Uterus (tissue), 3 donors: ENCODE measurements at regions not wholly inside any gene's neighbourhood (a gene's known extent, or its start where the extent isn't known, plus 50 kb on each side); places are given as distances from the start of the nearest gene placed in this dataset.

Experiments
- DNase-seq, 2 donors: peaks; one replicate each; pipeline ENCODE4 v3.0.0-alpha.2; 2019 to 2020
- H3K27ac ChIP-seq, 2 donors: fragments of 200-600 bp; sonication (generic); 1 replicate in 1 of 2; 2 replicates in 1 of 2; pipeline ENCODE4 v1.5.1; 2016 to 2018
- H3K27me3 ChIP-seq, 2 donors: fragments of 200-600 bp; sonication (generic); one replicate each; pipeline ENCODE4 v1.5.1; 2018 to 2019; ENCODE audit warnings: control low read depth in 1 of 2
- H3K36me3 ChIP-seq, 2 donors: fragments of 200-600 bp; sonication (generic); one replicate each; pipeline ENCODE4 v1.5.1; 2019; ENCODE audit warnings: control low read depth in 1 of 2
- H3K4me1 ChIP-seq, 2 donors: fragments of 200-600 bp; sonication (generic); one replicate each; pipeline ENCODE4 v1.5.1; 2018 to 2019; ENCODE audit warnings: control low read depth in 1 of 2
- H3K4me3 ChIP-seq, 2 donors: fragments of 200-600 bp; sonication (generic); 1 replicate in 1 of 2; 2 replicates in 1 of 2; pipeline ENCODE4 v1.5.1; 2018 to 2019; ENCODE audit warnings: mild to moderate bottlenecking in 1 of 2
- H3K9me3 ChIP-seq, 2 donors: fragments of 200-600 bp; sonication (generic); one replicate each; pipeline ENCODE4 v1.5.1; 2019; ENCODE audit warnings: control low read depth in 1 of 2
- CTCF ChIP-seq, 4 experiments: fragments of 200-600 bp in 2 of 4; fragments of 450-650 bp in 2 of 4; sonication (generic) in 2 of 4; IDR thresholded peaks; one replicate each; pipeline ENCODE4 v1.5.1; 2016 to 2019; ENCODE audit warnings: antibody characterized with exemption in 4 of 4, mild to moderate bottlenecking in 2 of 4, moderate library complexity in 1 of 4
- POLR2A ChIP-seq, 2 donors: fragments of 450-650 bp; IDR thresholded peaks; one replicate each; pipeline ENCODE4 v1.6.1; 2016; ENCODE audit warnings: antibody characterized with exemption in 2 of 2, mild to moderate bottlenecking in 1 of 2, moderate library complexity in 1 of 2
- intact Hi-C: fragments of 100-400 bp; cut with DNase I; formaldehyde crosslinking; loops from one replicate; pipeline ENCODE4 v1.15.1; 2023; ENCODE audit warnings: low total_unique reads
- donor health status: DM: yes; HTN: yes; CAD: no.

GRCh38 chr6:2449572-2449940 lies 204.2 kb upstream of the GMDS start:
- Histone ChIP-seq H3K4me1 (no peaks in the 10 kb centered on the region), H3K36me3 (no peaks in the 10 kb centered on the region), H3K4me3 (no peak overlapping the region), H3K27me3 (no peaks in the 10 kb centered on the region), H3K27ac (no peak overlapping the region), H3K9me3 (no peaks in the 10 kb centered on the region)
- intact Hi-C loops = no loop called here
- TF ChIP-seq CTCF (IDR thresholded peaks at IDR 0.05) (no peak), POLR2A (IDR thresholded peaks at IDR 0.05) (no peak)
- DNase-seq = no peak

DNA sequence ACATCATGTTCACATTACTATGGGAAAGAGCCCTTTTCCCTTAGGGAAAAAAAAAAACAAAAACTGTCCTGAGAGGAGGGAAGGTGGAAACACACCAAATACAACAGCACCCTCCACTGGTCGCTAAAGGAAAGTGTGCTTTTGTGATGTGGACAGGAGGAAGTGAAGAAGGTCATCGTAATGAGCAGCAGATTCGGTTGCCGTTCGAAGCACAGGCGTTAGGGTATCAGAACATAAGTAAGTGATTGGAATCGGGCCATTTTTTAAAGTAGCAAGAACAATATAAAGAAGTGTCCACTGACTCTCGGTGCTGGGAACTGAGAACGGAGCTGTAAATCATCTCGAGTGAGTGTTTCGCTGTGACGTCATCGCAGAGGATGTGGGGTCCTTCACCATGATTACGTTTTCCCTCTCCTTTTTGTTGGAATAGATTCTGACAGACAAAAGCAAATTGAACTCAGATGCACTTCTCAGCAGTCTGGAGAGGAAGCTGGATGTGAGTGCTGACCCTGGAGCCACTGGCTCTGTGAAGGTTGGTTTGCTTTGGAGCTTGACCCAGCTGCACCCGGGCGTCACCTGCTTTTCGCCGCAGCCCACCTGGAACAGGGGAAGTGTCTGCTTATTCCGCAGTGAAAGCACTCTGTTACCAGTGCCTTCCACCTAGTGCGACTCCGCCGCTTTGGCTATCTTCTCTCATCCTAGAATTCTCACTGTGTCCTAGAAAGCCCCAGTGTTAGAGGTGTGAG lies 203.6 kb upstream of the GMDS start:
- Histone ChIP-seq H3K27ac (no peak overlapping the region), H3K9me3 (no peaks in the 10 kb centered on the region), H3K36me3 (no peaks in the 10 kb centered on the region), H3K4me3 (no peak overlapping the region), H3K27me3 (no peaks in the 10 kb centered on the region), H3K4me1 (no peaks in the 10 kb centered on the region)
- intact Hi-C loops = no loop called here
- no peak for DNase-seq
- peak in 3 of 4 experiments; percentile 4 to 40 (median 18) for TF ChIP-seq CTCF (IDR thresholded peaks at IDR 0.05)
- TF ChIP-seq POLR2A (IDR thresholded peaks at IDR 0.05) = no peak

- H3K27me3 ChIP-seq = no peaks in the 10 kb centered on the region
- no peak overlapping the region for H3K4me3 ChIP-seq
- no peaks in the 10 kb centered on the region for H3K9me3 ChIP-seq
- no peak for TF ChIP-seq CTCF (IDR thresholded peaks at IDR 0.05)
- TF ChIP-seq POLR2A (IDR thresholded peaks at IDR 0.05) = no peak
- DNase-seq = no peak
- H3K36me3 ChIP-seq = no peaks in the 10 kb centered on the region
- H3K4me1 ChIP-seq = no peaks in the 10 kb centered on the region
- intact Hi-C loops = no loop called here
- H3K27ac ChIP-seq = no peak overlapping the region
Measured at GRCh38 chr6:2447931-2448330, 202.5 kb upstream of the GMDS start.

- H3K27me3 ChIP-seq = no peaks in the 10 kb centered on the region
- no peak for TF ChIP-seq POLR2A (IDR thresholded peaks at IDR 0.05)
- TF ChIP-seq CTCF (IDR thresholded peaks at IDR 0.05) = no peak
- no peaks in the 10 kb centered on the region for H3K9me3 ChIP-seq
- DNase-seq = no peak
- H3K27ac ChIP-seq = no peak overlapping the region
- no peak overlapping the region for H3K4me3 ChIP-seq
- H3K36me3 ChIP-seq = no peaks in the 10 kb centered on the region
- H3K4me1 ChIP-seq = no peaks in the 10 kb centered on the region
- intact Hi-C loops = no loop called here
Measured at GRCh38 chr6:2447318-2447920, 202.0 kb upstream of the GMDS start.

- no peaks in the 10 kb centered on the region for H3K4me1 ChIP-seq
- H3K36me3 ChIP-seq = no peaks in the 10 kb centered on the region
- no peaks in the 10 kb centered on the region for H3K27me3 ChIP-seq
- no peaks in the 10 kb centered on the region for H3K9me3 ChIP-seq
- TF ChIP-seq CTCF (IDR thresholded peaks at IDR 0.05) (no peak), POLR2A (IDR thresholded peaks at IDR 0.05) (no peak)
- H3K4me3 ChIP-seq = no peak overlapping the region
- no peak for DNase-seq
- intact Hi-C loops = no loop called here
- H3K27ac ChIP-seq = no peak overlapping the region
Measured at GRCh38 chr6:2441601-2442475, 196.4 kb upstream of the GMDS start.
